A673 (cell line): ENCODE measurements at regions not wholly inside any gene's neighbourhood (a gene's known extent, or its start where the extent isn't known, plus 50 kb on each side); places are given as distances from the start of the nearest gene placed in this dataset.

Experiments used
- CTCF ChIP-seq: fragments of 300-800, 200-600 bp; sonication (generic); conservative IDR thresholded peaks from 2 replicates; pipeline ENCODE4 v1.5.1; 2017; ENCODE audit warnings: low read depth, mild to moderate bottlenecking, antibody characterized with exemption, low read length, moderate library complexity, mixed read lengths
- EZH2 ChIP-seq: fragments of 200-600 bp; sonication (generic); IDR thresholded peaks from 2 replicates; pipeline ENCODE4 v1.6.1; 2017; ENCODE audit warnings: borderline replicate concordance, low read depth, mild to moderate bottlenecking, mixed read lengths, antibody characterized with exemption, low read length; ENCODE audit not compliant: poor library complexity, severe bottlenecking

GRCh38 chr5:130896636-130897035 lies 268.4 kb downstream of the HINT1 start:
- TF ChIP-seq EZH2 (no peak), CTCF (no peak)
